GM19043 (cell line): ENCODE measurements at regions not wholly inside any gene's neighbourhood (a gene's known extent, or its start where the extent isn't known, plus 50 kb on each side); places are given as distances from the start of the nearest gene placed in this dataset.

Experiments
- ATAC-seq: cut with Tn5 transposase; IDR thresholded peaks from one replicate; pipeline ENCODE4 v1.9.1; 2021; ENCODE audit warnings: low read depth; ENCODE audit not compliant: unreplicated experiment

DNA sequence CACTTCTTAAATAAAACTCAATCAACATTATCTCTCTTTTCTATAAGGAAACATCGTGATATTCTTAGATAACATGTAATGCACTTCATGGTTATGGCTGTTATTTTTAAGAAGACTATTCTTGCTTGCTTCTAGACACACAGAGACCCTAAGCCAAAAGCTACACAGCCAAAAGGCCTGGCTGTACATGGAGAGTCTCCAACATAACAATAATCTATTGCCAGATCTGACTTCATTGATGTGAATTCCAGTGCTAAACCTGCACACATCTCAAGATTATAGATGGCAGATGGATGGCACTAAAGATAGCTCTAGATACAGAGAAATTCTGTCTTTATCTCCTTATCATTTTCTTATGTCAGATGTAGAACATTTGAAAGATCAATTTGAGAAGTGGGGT lies 811.6 kb upstream of the ZNF608 start:
- no peak for ATAC-seq

DNA sequence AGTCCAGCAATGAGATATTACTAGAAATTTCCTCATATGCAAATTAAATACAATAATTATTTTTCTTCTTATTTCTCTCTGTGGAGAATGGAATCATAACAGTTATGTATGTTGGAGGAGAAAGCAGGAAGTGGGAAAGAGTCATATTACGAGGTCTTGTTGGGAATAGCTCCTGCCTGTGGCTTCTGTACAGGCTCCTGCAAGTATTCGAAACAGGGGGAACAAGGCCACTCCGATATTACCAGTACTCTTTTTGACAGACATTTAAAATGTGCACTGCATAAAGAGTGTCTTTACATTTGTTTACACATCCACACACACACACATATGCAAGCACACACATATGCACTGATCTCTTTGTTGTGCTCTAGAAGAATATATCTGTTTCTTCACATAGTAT lies 812.0 kb upstream of the ZNF608 start:
- ATAC-seq = no peak

DNA sequence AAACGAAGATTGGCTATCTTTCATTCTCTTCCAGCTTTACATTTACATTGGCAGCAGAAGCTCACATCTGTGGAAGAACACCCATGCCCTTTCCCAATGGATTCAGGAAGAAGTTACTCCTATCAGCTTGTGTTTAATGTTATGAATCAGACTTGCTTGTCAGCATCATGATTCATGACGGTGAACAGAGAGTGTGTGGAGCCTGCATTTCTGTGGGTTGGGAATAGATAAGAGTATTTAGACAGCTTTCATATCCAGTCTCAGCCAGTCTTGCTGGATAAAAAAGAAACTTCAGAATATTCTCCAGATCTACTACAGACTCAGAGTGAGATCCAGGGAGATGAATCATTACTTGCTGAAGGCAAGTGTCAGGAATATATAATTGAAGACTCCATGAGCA lies 812.9 kb upstream of the ZNF608 start:
- ATAC-seq = no peak

DNA sequence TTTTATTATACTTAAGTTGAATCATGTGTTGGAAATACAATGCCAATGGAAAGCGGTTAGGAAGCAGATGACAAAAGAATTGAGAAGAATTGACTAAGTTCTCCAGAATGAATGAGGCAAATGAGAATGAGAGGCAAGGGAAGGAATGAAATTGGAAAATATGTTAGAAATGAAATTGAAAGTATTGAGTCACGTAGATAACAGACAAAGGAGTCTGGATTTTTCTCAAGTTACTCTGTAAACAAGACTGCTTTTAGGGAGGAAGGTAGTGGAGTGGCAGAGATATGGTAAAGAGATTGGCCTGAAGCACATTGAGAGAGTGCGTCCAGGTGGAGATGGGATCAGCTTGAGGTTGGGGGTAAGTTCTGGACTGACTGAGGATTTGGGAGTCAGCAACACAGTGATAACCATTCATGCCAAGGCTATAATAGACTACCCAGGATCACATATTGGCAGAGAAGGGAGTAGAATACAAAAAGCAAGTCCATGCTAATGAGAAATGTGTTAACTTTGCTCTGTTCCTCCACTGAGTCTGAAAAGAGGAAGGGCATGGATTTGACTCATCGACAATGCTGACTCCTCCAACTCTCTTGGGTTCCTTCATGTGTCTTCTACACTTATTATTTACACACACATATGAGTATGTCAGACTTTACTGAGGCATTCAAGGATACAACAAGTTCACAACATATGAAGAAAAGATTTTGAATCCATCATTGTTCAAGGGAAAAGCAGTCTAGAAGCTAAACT lies 814.2 kb upstream of the ZNF608 start:
- no peak for ATAC-seq

DNA sequence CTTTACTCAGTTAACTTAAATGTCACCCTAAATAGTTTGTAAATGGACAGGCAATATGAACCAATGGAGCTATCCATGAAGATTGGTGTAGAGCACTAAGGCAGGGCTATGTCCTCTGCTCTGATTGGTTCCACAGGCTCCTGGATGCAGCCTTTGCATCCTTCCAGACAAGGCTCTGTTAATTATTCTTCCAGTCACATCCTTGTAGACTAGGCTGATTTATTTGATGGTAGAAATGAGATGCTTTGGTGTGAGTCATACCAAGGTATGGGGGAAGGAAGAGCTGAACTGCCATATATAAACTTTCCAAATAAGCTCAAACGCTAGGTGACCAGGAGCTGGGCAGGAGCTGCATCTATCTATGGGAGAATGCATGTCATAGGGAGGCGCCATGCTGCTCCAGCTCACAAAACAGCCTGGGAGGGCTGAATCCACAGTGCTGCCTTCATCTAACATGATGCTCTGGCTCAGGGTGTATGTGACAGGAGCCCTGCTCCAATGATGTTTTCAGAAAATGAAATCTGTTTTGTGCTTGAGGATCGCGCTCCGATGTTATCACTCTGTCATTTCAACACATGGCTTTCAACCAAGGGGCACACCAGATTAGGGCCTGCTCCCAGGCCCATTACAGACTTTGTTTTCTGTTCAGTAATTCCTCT lies 818.0 kb upstream of the ZNF608 start:
- no peak for ATAC-seq

DNA sequence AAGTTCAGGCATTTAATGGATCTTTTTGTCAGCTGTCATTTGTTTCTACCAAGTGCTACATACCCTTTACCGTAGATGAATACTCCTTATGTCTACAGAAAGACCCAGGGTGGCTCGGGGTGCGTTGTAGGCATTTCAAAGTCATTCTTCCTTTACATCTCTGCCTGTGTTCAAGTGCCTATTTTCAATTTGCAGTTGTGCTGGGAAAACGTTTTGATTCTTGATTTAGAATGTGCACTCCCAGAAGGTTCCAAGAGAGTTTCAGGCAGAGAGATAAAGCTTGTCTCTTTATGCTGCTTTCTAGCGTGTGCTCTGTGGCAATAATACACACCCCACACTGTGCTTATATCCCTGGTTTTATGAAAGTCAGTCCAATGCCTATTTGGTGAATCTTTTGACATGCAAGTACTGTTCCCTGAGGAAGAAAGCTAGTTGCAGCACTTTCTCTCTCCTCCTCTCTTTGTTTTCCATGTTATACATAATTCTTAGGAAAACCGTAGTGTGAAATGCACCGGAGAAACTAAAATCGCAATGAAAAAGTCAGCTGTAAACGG lies 828.1 kb upstream of the ZNF608 start:
- ATAC-seq = no peak

DNA sequence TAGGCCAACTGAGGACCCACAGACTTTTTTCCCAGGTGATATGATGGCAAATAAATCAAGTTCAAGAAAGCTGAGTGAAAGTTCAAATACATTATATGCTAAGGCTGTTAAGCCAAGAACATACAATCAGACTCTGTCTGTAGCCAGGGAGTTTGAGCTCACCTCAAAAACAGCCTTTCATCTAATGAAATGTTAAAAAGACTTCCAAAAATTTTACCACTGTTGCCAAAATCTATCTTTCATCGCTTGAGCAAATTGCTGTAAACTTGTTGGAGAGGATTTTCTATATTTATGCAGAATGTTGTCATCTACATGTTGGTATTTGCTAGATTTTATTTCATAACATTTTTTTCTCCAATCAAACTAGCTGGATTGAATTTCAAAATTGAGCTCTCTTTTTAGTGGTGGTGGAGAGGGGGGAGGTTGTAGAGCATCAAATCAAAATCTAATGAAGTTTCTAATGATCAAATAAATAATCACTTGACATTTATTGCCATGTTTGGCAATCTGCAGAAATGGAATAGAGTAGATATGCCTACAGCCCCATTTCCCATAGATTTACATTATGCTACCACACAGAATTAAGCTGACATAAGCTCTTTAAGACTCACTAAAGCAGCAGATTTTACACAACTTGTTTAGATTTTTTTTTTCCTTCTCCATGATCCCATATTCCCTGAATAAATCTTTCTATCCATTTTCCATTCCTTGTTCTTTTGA lies 828.9 kb upstream of the ZNF608 start:
- no peak for ATAC-seq

DNA sequence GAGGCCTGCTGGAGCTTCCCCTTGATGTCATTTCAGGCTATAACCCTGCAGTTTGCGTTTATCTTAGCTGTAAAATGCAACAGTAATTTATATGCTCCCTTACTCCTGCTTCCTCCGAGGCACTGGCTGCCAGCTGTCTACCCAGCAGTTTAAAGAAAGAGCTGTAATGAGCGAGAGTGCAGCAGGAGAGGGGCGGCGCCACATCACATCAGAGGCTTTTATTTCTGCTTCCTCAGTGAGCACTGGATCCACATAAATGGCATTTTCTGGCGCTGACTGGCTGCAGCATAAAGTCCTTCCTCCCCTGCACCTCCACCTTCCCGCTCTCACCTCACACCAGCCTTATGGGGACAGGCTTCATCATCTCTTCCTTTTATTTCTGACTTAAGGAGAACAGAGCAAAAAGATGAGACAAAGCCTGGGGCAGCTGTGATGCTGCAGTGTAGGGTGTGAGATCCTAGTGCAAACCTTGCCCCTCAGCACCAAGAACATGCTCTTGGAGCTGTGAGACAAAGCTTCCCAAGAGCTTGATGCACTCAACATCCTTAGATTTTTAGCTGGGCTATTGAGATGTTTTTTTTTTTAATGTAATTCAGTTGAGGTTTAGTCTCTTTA lies 829.6 kb upstream of the ZNF608 start:
- no peak for ATAC-seq

DNA sequence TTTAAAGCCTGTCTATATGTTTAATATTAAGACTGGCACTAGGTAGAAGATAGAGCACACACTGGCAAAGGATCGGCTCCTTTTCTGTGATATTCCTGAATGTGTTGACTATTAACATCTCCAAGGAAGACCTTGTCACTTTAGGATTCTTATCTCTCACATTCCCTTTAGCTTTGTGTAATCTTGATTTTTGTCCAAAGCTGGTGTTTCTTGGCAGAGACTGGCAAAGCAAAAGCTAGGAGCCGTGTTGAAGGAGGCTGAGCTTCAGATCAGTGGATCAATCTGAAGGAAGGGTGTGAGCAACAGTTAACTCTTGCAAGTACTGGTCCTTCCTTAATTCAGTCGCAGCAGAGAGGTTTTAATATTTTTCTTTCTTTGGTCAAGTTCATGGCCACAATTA lies 830.4 kb upstream of the ZNF608 start:
- ATAC-seq = no peak

DNA sequence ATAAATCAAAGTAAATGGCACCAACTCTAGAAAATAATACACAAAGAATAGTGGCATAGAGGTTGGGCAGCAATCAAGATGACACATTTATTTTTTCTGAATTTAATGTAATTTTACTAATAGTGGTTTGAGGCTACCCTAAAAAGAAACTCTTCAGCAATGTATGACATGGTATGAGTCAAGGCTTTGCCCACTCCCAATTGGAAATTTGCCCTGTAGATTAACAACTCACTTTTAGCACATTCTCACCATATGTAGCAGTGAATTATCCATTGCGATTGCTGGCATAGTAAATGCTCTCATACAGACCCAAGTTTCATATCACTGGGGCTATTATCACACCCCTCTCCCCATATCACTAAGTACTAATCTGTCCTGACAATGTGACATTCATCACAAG lies 832.1 kb upstream of the ZNF608 start:
- no peak for ATAC-seq

DNA sequence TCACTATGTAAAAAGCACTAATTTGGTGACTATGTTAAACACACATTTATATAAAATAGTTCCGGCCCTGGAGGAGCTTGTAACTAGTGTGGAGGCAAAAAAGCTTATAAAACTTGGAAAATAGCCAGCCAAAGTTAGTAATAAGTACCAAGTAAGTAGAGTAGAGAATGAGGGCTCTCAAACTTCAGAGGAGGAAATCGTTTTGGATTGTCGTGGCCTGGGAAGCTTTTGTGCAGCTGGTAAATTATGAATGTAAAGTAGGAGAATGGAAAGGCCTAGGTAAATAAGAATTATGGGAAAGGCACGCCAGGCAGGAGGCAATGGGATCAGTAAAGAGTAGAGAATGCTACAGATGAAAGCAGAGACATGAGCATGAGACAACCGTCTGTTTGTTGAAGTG lies 832.7 kb upstream of the ZNF608 start:
- no peak for ATAC-seq

DNA sequence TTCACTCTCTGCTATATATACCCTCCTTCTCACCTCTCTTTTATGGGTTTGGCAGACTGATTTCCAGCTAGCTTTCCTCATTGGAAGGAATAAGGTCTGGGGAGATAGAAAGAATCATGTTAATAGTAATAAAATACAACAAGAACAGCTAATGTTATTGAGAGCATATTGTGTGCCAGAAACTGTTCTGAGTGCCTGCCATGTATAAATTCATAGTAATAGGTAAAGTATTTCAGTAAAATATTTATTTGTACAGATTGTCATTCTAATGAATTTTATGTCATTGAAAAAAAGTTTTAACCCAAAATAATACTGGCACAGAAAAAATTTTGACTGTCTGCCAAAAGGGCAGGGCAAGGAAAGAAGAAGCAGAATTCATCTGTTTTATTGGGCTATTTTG lies 834.9 kb upstream of the ZNF608 start:
- ATAC-seq = no peak

DNA sequence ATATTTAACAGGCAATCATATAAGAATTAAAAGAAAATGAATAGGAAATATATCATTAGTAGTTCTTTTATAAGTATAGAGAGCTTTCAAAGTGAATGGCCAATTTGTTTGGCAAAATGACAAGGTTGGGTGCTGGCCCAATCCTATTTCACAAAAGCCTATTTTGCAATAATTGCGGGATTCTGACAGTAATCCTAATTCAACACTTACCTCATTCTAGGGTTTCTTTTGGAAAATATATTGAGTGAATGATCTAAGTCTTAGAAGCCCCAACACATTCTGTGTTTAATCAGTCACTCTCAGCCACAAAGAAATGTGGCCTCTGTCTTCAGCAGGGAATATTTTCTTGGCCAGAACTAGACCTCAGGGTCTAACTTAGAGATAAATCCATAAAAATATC lies 835.9 kb upstream of the ZNF608 start:
- ATAC-seq = no peak

DNA sequence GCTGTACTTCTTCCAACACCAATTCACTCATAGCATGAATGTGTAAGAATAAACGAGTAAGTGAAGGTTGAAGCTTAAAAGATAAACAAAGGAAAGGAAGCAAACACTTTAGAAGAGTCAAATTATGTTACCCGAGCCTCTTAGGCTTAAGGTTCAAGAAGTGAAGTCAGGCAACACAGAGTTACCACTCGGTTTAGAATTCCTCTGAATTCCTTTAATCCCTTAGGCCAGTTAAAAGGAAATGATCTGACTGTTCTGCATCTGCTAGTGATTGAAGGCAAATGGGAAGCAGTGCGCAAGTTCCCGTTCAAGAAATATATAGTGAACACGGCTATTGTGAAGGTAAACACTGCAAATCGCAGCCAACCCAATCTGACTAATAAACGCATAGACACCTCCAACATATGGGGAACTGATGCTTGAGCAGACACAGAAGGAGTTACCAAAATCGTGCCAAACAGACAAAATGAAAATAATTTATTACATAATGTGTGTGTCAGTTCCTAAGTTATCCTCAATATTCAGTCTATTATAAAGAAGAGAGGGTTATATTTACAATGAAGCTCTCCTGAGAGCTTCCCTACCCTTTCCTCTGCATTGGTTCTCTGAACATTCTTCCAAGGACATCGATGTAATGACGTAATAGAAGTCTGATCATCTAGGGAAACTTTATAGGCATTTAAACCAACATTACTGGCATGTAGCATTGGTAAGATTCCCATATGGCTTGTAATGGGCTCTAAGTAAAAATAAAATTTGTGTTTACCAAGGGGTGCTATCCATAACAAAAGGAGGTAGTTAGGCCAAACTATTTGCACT lies 837.1 kb upstream of the ZNF608 start:
- no peak for ATAC-seq

DNA sequence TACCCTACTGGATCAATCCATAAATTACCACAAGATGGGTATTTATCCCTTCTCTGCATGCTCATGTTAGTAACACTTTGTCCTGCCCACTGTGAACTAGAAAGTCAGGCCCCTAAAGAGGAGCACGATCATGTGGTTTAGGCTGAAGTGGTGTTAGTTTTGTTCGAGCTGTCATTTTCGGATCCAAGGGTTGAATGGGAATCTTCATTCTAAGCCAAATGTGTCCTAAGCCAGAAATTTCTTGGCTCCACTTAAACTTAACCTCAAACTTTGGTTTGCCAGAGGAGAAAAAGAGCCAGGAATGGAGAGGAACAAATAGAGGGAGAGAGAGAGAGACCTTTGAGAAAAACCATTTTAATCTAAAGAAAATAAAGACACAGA lies 837.7 kb upstream of the ZNF608 start:
- ATAC-seq = no peak

DNA sequence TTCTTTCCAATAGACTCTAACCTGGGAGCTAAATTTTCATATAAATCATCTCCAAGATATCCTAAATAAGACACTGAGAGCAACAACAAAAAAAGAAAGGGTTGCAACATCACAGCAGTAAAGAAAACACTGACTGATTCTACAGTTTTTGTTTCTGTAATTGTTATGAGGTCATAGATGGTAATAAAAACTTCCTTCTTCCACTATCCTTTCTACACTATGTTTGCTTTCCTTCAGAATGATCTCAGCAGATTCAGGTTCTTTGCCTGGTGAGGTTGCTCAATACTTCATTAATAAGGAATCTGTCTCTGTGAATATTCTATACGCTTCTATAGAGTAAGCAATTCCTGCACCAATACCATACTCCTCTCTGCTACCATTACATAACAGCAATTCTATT lies 835.6 kb upstream of the GRAMD2B start:
- no peak for ATAC-seq

DNA sequence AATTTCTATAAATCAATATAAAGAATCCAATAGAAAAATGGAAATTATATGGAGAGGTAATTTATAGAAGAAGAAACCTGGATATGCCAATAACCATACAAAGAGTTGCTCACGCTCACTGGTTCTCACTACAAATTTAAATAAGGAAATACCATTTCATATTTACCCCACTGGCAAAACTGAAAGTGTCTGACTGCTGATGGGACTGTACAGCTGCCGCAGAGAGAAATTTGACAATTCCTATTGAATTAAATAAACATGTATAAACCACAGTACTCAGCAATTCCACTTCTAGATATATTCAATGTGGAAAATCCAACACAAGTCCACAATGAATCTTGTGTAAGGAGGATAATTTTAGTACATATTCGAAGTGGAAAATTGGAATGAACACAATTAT lies 830.4 kb upstream of the GRAMD2B start:
- ATAC-seq = no peak

DNA sequence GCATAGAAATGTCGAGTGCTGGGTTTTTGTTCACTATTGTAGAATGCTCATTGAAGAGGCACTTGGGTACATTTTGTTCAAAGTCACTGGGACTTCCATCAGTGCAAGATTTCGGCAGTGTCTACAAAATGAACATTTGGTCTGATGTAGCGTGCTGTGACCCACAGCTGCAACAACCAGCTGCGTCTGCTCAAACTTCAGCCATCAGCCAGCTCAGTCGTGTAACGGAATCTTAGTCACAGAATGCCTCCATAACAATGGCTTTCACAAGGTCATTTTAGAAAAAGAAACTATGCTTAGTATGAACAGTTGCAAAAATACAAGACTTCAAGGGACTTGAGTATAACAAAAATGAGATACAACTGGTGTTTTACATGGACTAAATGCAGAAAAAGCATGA lies 828.1 kb upstream of the GRAMD2B start:
- no peak for ATAC-seq

DNA sequence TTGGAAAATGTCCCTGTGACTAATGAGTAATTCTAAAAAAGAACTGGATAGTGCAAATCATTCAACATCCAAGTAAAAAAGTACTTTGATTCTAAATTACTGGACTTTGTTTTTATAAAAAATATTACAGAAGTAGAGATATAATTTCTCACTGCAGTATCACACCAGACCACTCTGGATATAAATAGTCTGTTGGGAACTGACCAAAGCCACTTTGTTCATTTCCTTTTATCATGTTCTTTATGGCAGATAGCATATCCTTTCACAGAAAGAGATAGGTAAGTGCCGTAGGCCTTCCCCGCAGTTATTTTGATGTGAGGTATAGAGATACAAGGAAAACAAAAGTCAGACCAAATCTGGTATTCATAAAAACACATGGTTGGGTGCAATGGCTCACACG lies 827.4 kb upstream of the GRAMD2B start:
- no peak for ATAC-seq

DNA sequence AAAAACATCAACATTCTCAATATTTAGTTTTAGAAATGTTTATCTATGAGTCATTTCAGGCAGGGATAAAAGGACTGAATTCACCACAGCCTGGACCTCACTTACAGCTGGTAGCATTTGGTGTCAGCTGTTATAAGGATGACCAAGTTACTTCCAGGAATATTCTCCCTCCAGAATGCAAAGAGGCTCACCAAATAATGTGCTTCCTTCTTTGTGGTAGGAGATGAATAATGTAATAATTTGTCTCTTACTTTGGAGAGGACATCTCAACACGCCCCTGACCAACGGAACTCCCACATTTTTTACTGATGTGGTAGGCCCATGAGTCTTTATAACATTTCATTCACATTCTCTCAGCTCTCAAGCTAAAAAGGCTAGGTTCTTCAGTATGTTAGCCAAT lies 825.9 kb upstream of the GRAMD2B start:
- no peak for ATAC-seq
